A549 (cell line): ENCODE measurements at regions not wholly inside any gene's neighbourhood (a gene's known extent, or its start where the extent isn't known, plus 50 kb on each side); places are given as distances from the start of the nearest gene placed in this dataset.

ENCODE experiments used
- ATAC-seq, 2 experiments: fragments of 200-7000 bp in 1 of 2; fragments of >200 bp in 1 of 2; cut with Nextera tagmentation in 1 of 2; cut with Tn5 transposase in 1 of 2; 3 replicates each; pipeline versions ENCODE4 v1.8.0 to v1.9.1; 2018 to 2020; ENCODE audit warnings: mild to moderate bottlenecking in 1 of 2, moderate library complexity in 1 of 2
- CTCF ChIA-PET: fragments of 300-600 bp; sonication (Branson Sonifier 250); formaldehyde crosslinking; extraction: SDS; loops from one replicate; lab custom pipeline; 2021; ENCODE audit warnings: antibody characterized with exemption, inconsistent platforms; lab: Yijun Ruan, JAX
- POLR2A ChIA-PET: fragments of 350-600 bp; formaldehyde crosslinking; extraction: SDS; loops from one replicate; lab custom pipeline; 2021; ENCODE audit warnings: antibody characterized with exemption, inconsistent platforms; lab: Yijun Ruan, JAX
- DNase-seq, 2 experiments: peaks; one replicate each; pipeline versions ENCODE4 v3.0.0 to v3.0.0-alpha.2; 2011 to 2016; ENCODE audit warnings: low read depth in 1 of 2, low spot score in 1 of 2
- FAIRE-seq: peaks from 2 replicates; lab custom pipeline; 2011; peaks lifted over from hg19 to GRCh38; lab: Jason Lieb, UNC
- H3K27ac ChIP-seq, 2 experiments: fragments of >200 bp; sonication (Bioruptor Twin); formaldehyde crosslinking; 3 replicates each; pipeline ENCODE4 v1.5.1; 2016 to 2017
- H3K4me1 ChIP-seq: fragments of >200 bp; sonication (Bioruptor Twin); formaldehyde crosslinking; 3 replicates; pipeline ENCODE4 v1.6.1; 2016
- H3K4me2 ChIP-seq: fragments of >200 bp; sonication (Bioruptor Twin); formaldehyde crosslinking; 3 replicates; pipeline ENCODE4 v1.6.1; 2016
- H3K4me3 ChIP-seq: fragments of >200 bp; sonication (Bioruptor Twin); formaldehyde crosslinking; 3 replicates; pipeline ENCODE4 v1.5.1; 2016
- H3K9me3 ChIP-seq: fragments of >200 bp; sonication (Bioruptor Twin); formaldehyde crosslinking; 3 replicates; pipeline ENCODE4 v1.6.1; 2016
- BHLHE40 ChIP-seq: IDR thresholded peaks from 2 replicates; pipeline ENCODE4 v1.6.1; 2012; ENCODE audit warnings: low read depth, low read length, inconsistent platforms
- CHD4 ChIP-seq: fragments of 200-600 bp; sonication (generic); IDR thresholded peaks from 2 replicates; pipeline ENCODE4 v1.6.1; 2016; ENCODE audit warnings: antibody characterized with exemption, mild to moderate bottlenecking, borderline replicate concordance
- EHMT2 ChIP-seq: fragments of 200-600 bp; sonication (generic); IDR thresholded peaks from 2 replicates; pipeline ENCODE4 v1.6.1; 2016; ENCODE audit warnings: antibody characterized with exemption, low read depth, mild to moderate bottlenecking, moderate library complexity
- ESRRA ChIP-seq: fragments of 150-350 bp; IDR thresholded peaks from 2 replicates; pipeline ENCODE4 v1.6.1; 2014; ENCODE audit warnings: mild to moderate bottlenecking, low read length, borderline replicate concordance
- FOSB ChIP-seq: fragments of 250-450 bp; sonication (Bioruptor Pico); IDR thresholded peaks from 2 replicates; pipeline ENCODE4 v1.5.0; 2020; ENCODE audit warnings: mild to moderate bottlenecking, moderate library complexity
- HDAC2 ChIP-seq: fragments of 200-600 bp; sonication (generic); IDR thresholded peaks from 2 replicates; pipeline ENCODE4 v1.6.1; 2016
- HOXB5 ChIP-seq: fragments of 250-450 bp; sonication (Bioruptor Pico); IDR thresholded peaks from 2 replicates; pipeline ENCODE4 v1.5.0; 2020; ENCODE audit warnings: mild to moderate bottlenecking, moderate library complexity
- JUNB ChIP-seq: fragments of >200 bp; sonication (Bioruptor Twin); formaldehyde crosslinking; IDR thresholded peaks from 2 replicates; pipeline ENCODE4 v1.6.1; 2016
- MAZ ChIP-seq: fragments of 150-350 bp; IDR thresholded peaks from 2 replicates; pipeline ENCODE4 v1.6.1; 2014; ENCODE audit warnings: antibody characterized with exemption, low read depth, low read length, borderline replicate concordance
- NFE2L2 ChIP-seq: fragments of 150-350 bp; conservative IDR thresholded peaks from 2 replicates; pipeline ENCODE4 v1.6.1; 2014; ENCODE audit warnings: low read length
- RAD21 ChIP-seq, 2 experiments: fragments of >200 bp in 1 of 2; sonication (Bioruptor Twin) in 1 of 2; formaldehyde crosslinking in 1 of 2; IDR thresholded peaks in 1 of 2; conservative IDR thresholded peaks in 1 of 2; 2 replicates in 1 of 2; 3 replicates in 1 of 2; pipeline ENCODE4 v1.6.1; 2012 to 2018; ENCODE audit warnings: inconsistent platforms in 1 of 2
- RARB ChIP-seq: fragments of 250-450 bp; sonication (Bioruptor Pico); IDR thresholded peaks from 2 replicates; pipeline ENCODE4 v1.8.0; 2021; ENCODE audit warnings: mild to moderate bottlenecking, moderate library complexity
- RCOR1 ChIP-seq: fragments of 150-350 bp; IDR thresholded peaks from 2 replicates; pipeline ENCODE4 v1.6.1; 2014; ENCODE audit warnings: antibody characterized with exemption, low read length, low read depth
- RFX5 ChIP-seq: fragments of 450-650 bp; IDR thresholded peaks from 2 replicates; pipeline ENCODE4 v1.7.1; 2014; ENCODE audit warnings: antibody characterized with exemption, mild to moderate bottlenecking, moderate library complexity
- SMC3 ChIP-seq: fragments of >200 bp; sonication (Bioruptor Twin); formaldehyde crosslinking; IDR thresholded peaks from 3 replicates; pipeline ENCODE4 v1.6.1; 2018; ENCODE audit warnings: inconsistent platforms
- SREBF2 ChIP-seq: fragments of 450-650 bp; IDR thresholded peaks from 2 replicates; pipeline ENCODE4 v1.6.1; 2014; ENCODE audit warnings: mild to moderate bottlenecking, moderate library complexity
- TFCP2L1 ChIP-seq: fragments of 250-450 bp; sonication (Bioruptor Pico); IDR thresholded peaks from 2 replicates; pipeline ENCODE4 v1.5.0; 2021; ENCODE audit warnings: mild to moderate bottlenecking
- WGBS: methylation state at CpG from one replicate; pipeline ENCODE4 v1.1.6; 2017; ENCODE audit errors: missing lambda C conversion rate; 5-methylcytosine and 5-hydroxymethylcytosine counted together
- TF ChIP-seq, protein P1 (sequence below): fragments of 450-650 bp; IDR thresholded peaks from 2 replicates; pipeline ENCODE4 v1.6.1; 2014; ENCODE audit warnings: antibody characterized with exemption
- TF ChIP-seq, protein P2 (sequence below): fragments of 250-450 bp; sonication (Bioruptor Pico); IDR thresholded peaks from 2 replicates; pipeline ENCODE4 v1.5.0; 2020; ENCODE audit warnings: low read depth, mild to moderate bottlenecking, moderate library complexity
- TF ChIP-seq, protein P3 (sequence below): fragments of >200 bp; sonication (Bioruptor Twin); formaldehyde crosslinking; IDR thresholded peaks from 3 replicates; pipeline ENCODE4 v1.6.1; 2016
- TF ChIP-seq, protein P4 (sequence below): IDR thresholded peaks from 2 replicates; pipeline ENCODE4 v1.6.1; 2012
- TF ChIP-seq, protein P5 (sequence below): fragments of >200 bp; sonication (Bioruptor Twin); formaldehyde crosslinking; IDR thresholded peaks from 3 replicates; pipeline ENCODE4 v1.5.1; 2016
- TF ChIP-seq, protein P6 (sequence below): IDR thresholded peaks from 2 replicates; pipeline ENCODE4 v1.6.1; 2012; ENCODE audit warnings: low read depth, borderline replicate concordance

DNA sequence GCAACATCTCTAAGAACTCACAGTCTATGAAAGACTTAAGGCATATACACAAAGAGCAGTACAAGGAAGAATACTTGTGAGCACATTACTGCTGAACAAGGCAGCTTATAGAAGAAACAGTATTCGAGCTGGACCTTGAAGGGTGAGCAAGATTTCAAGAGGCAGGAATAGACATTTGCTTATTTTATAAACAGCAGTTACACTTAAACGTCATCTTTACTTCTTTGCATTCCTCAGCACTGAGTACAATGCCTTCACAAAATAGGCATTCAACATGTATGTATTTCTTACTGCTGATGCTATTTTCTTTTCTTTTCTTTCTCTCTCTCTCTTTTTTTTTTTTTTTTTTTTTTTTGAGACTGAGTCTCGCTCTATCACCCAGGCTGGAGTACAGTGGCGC, 205.8 kb downstream of the ZIC4 start:
- Histone ChIP-seq H3K27ac (no peak overlapping the region), H3K4me2 (no peak overlapping the region), H3K4me3 (no peak overlapping the region), H3K4me1 (no peaks in the 10 kb centered on the region), H3K9me3 (no peaks in the 10 kb centered on the region)
- ChIA-PET POLR2A (no interaction called here), CTCF (no interaction called here)
- no peak for ATAC-seq
- FAIRE-seq = no peak
- DNase-seq = no peak
- 37% methylated on average over 2 of the region's 4 CpGs for WGBS
- TF ChIP-seq, protein P1, sequence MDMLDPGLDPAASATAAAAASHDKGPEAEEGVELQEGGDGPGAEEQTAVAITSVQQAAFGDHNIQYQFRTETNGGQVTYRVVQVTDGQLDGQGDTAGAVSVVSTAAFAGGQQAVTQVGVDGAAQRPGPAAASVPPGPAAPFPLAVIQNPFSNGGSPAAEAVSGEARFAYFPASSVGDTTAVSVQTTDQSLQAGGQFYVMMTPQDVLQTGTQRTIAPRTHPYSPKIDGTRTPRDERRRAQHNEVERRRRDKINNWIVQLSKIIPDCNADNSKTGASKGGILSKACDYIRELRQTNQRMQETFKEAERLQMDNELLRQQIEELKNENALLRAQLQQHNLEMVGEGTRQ = no peak
- TF ChIP-seq, protein P2, sequence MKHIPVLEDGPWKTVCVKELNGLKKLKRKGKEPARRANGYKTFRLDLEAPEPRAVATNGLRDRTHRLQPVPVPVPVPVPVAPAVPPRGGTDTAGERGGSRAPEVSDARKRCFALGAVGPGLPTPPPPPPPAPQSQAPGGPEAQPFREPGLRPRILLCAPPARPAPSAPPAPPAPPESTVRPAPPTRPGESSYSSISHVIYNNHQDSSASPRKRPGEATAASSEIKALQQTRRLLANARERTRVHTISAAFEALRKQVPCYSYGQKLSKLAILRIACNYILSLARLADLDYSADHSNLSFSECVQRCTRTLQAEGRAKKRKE (CRISPR knock-in tag) = no peak
- TF ChIP-seq RCOR1 = no peak
- no peak for TF ChIP-seq EHMT2
- TF ChIP-seq RARB (CRISPR knock-in tag) = no peak
- TF ChIP-seq RFX5 = no peak
- no peak for TF ChIP-seq RAD21 (conservative IDR thresholded peaks at IDR 0.05 in 1 of 2, IDR thresholded peaks at IDR 0.05 in 1 of 2)
- TF ChIP-seq, protein P3, sequence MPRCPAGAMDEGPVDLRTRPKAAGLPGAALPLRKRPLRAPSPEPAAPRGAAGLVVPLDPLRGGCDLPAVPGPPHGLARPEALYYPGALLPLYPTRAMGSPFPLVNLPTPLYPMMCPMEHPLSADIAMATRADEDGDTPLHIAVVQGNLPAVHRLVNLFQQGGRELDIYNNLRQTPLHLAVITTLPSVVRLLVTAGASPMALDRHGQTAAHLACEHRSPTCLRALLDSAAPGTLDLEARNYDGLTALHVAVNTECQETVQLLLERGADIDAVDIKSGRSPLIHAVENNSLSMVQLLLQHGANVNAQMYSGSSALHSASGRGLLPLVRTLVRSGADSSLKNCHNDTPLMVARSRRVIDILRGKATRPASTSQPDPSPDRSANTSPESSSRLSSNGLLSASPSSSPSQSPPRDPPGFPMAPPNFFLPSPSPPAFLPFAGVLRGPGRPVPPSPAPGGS = no peak
- TF ChIP-seq, protein P4, sequence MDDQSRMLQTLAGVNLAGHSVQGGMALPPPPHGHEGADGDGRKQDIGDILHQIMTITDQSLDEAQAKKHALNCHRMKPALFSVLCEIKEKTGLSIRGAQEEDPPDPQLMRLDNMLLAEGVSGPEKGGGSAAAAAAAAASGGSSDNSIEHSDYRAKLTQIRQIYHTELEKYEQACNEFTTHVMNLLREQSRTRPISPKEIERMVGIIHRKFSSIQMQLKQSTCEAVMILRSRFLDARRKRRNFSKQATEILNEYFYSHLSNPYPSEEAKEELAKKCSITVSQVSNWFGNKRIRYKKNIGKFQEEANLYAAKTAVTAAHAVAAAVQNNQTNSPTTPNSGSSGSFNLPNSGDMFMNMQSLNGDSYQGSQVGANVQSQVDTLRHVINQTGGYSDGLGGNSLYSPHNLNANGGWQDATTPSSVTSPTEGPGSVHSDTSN = no peak
- TF ChIP-seq CHD4 = no peak
- TF ChIP-seq HOXB5 = no peak
- TF ChIP-seq, protein P5, sequence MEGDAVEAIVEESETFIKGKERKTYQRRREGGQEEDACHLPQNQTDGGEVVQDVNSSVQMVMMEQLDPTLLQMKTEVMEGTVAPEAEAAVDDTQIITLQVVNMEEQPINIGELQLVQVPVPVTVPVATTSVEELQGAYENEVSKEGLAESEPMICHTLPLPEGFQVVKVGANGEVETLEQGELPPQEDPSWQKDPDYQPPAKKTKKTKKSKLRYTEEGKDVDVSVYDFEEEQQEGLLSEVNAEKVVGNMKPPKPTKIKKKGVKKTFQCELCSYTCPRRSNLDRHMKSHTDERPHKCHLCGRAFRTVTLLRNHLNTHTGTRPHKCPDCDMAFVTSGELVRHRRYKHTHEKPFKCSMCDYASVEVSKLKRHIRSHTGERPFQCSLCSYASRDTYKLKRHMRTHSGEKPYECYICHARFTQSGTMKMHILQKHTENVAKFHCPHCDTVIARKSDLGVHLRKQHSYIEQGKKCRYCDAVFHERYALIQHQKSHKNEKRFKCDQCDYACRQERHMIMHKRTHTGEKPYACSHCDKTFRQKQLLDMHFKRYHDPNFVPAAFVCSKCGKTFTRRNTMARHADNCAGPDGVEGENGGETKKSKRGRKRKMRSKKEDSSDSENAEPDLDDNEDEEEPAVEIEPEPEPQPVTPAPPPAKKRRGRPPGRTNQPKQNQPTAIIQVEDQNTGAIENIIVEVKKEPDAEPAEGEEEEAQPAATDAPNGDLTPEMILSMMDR = no peak

DNA sequence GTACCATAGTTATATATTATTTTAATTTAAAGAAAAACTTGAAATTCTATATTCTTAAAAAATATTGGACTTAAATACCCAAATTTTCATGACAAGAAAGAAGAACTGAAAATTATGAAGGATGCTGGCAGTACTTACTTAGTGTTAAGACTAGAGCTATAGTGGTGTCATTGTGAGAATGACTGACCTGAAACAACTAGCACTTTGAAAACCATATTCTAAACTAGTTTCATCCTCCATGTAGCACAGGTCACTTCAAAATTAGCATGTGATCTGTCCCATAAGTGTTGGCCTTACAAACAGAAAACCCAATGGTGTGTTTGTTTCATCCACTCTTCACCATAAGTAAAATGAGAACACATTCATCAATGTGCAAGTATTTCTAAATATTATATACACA, 208.6 kb downstream of the ZIC4 start:
- no peak for TF ChIP-seq RCOR1
- no peak for TF ChIP-seq SMC3
- TF ChIP-seq, protein P6, sequence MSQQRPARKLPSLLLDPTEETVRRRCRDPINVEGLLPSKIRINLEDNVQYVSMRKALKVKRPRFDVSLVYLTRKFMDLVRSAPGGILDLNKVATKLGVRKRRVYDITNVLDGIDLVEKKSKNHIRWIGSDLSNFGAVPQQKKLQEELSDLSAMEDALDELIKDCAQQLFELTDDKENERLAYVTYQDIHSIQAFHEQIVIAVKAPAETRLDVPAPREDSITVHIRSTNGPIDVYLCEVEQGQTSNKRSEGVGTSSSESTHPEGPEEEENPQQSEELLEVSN = no peak
- no peak for TF ChIP-seq SREBF2
- TF ChIP-seq RFX5 = no peak
- TF ChIP-seq JUNB = no peak
- TF ChIP-seq CHD4 = no peak
- no peak for TF ChIP-seq TFCP2L1 (CRISPR knock-in tag)
- no peak for TF ChIP-seq MAZ
- TF ChIP-seq, protein P3 = no peak
- no peak for TF ChIP-seq NFE2L2
- no peak for TF ChIP-seq ESRRA
- TF ChIP-seq, protein P2 (CRISPR knock-in tag) = no peak
- TF ChIP-seq RARB (CRISPR knock-in tag) = no peak
- TF ChIP-seq BHLHE40 = no peak
- TF ChIP-seq HDAC2 = no peak
- no peak for TF ChIP-seq FOSB
- Histone ChIP-seq H3K4me2 (no peak overlapping the region), H3K9me3 (no peaks in the 10 kb centered on the region), H3K4me1 (no peaks in the 10 kb centered on the region), H3K27ac (no peak overlapping the region), H3K4me3 (no peak overlapping the region)
- ChIA-PET POLR2A (no interaction called here), CTCF (no interaction called here)
- no peak for DNase-seq
- no peak for ATAC-seq
- no peak for FAIRE-seq
